Liver (tissue), 8 donors: ENCODE measurements at regions not wholly inside any gene's neighbourhood (a gene's known extent, or its start where the extent isn't known, plus 50 kb on each side); places are given as distances from the start of the nearest gene placed in this dataset.

Source experiments
- DNase-seq: peaks from one replicate; pipeline ENCODE4 v3.0.0-alpha.2; 2017; ENCODE audit warnings: low spot score
- H3K27ac ChIP-seq, 2 donors: one replicate each; pipeline ENCODE4 v1.7.0; 2013; ENCODE audit warnings: inconsistent platforms in 2 of 2, low read length in 2 of 2, control low read depth in 1 of 2, low read depth in 1 of 2, mild to moderate bottlenecking in 1 of 2
- H3K27me3 ChIP-seq, 4 donors: one replicate each; pipeline versions ENCODE4 v1.6.1 to v1.7.0; 2013; ENCODE audit warnings: low read length in 3 of 4, inconsistent platforms in 1 of 4, mild to moderate bottlenecking in 1 of 4, moderate library complexity in 1 of 4; ENCODE audit not compliant: control insufficient read depth in 4 of 4, insufficient read depth in 4 of 4
- H3K36me3 ChIP-seq, 4 donors: one replicate each; pipeline versions ENCODE4 v1.6.1 to v1.7.0; 2013; ENCODE audit warnings: low read length in 3 of 4, mild to moderate bottlenecking in 3 of 4, low read depth in 1 of 4, moderate library complexity in 1 of 4; ENCODE audit not compliant: control insufficient read depth in 4 of 4, insufficient read depth in 3 of 4
- H3K4me1 ChIP-seq, 4 donors: one replicate each; pipeline versions ENCODE4 v1.6.1 to v1.7.0; 2013; ENCODE audit warnings: low read length in 3 of 4, mild to moderate bottlenecking in 3 of 4, moderate library complexity in 1 of 4; ENCODE audit not compliant: control insufficient read depth in 4 of 4, insufficient read depth in 4 of 4
- H3K4me3 ChIP-seq, 3 donors: one replicate each; pipeline versions ENCODE4 v1.6.1 to v1.7.0; 2013; ENCODE audit warnings: low read length in 3 of 3, control low read depth in 1 of 3, low read depth in 1 of 3, mild to moderate bottlenecking in 1 of 3
- H3K9ac ChIP-seq, 2 donors: one replicate each; pipeline ENCODE4 v1.7.0; 2013; ENCODE audit warnings: low read length in 2 of 2, mild to moderate bottlenecking in 2 of 2, moderate library complexity in 2 of 2, control low read depth in 1 of 2, low read depth in 1 of 2
- H3K9me3 ChIP-seq, 4 donors: one replicate each; pipeline versions ENCODE4 v1.6.1 to v1.7.0; 2013; ENCODE audit warnings: low read length in 3 of 4; ENCODE audit not compliant: control insufficient read depth in 4 of 4
- EGR1 ChIP-seq, 2 donors: IDR thresholded peaks; 2 replicates each; pipeline ENCODE4 v1.6.1; 2016 to 2018; ENCODE audit warnings: antibody characterized with exemption in 2 of 2, low read depth in 2 of 2
- FOXA2 ChIP-seq: IDR thresholded peaks from 2 replicates; pipeline ENCODE4 v1.6.1; 2016; ENCODE audit warnings: antibody characterized with exemption
- HNF4A ChIP-seq, 2 donors: conservative IDR thresholded peaks; 2 replicates each; pipeline ENCODE4 v1.6.1; 2016; ENCODE audit warnings: antibody characterized with exemption in 2 of 2, mild to moderate bottlenecking in 2 of 2
- RAD21 ChIP-seq, 2 donors: IDR thresholded peaks; 2 replicates each; pipeline ENCODE4 v1.6.1; 2016; ENCODE audit warnings: antibody characterized with exemption in 2 of 2, mild to moderate bottlenecking in 2 of 2
- WGBS: extraction: QIAGEN DNeasy Blood & Tissue Kit; methylation state at CpG from one replicate; pipeline ENCODE4 v1.1.7; 2013; 5-methylcytosine and 5-hydroxymethylcytosine counted together
- TF ChIP-seq, protein P1 (sequence below): IDR thresholded peaks from 2 replicates; pipeline ENCODE4 v1.6.1; 2016; ENCODE audit warnings: antibody characterized with exemption, mild to moderate bottlenecking
- TF ChIP-seq, protein P2 (sequence below): fragments of 150-350 bp; IDR thresholded peaks from 2 replicates; pipeline ENCODE4 v1.5.1; 2017; ENCODE audit warnings: improper control_type of control experiment, low read depth, low read length; ENCODE audit not compliant: missing input control
- TF ChIP-seq, protein P3 (sequence below): IDR thresholded peaks from 2 replicates; pipeline ENCODE4 v1.6.1; 2016; ENCODE audit warnings: antibody characterized with exemption
- donor health status: healthy.
- donor health status: healthy.
- donor health status: healthy.
- donor health status: healthy.
- donor health status: healthy.

DNA sequence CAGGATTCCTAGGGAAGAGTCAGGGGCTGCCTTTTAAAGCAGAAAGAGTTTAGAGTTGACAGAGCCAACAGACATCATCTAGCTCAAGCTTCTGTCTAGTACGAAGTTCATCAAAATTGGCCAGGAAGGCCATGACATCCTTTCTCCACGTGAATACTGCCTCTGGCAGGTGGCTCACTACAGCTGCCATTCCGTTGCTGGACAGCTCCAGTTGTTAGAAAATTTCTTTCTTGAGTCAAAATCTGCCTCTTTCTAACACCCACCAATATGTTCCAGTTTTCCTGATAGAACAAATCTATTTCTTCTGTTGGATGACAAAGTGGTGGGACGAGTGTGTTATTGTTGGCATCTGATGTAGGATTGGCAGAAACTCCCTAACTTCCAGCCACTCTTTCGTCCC lies 154.9 kb downstream of the ADRA2A start (continued):
- TF ChIP-seq, protein P1, sequence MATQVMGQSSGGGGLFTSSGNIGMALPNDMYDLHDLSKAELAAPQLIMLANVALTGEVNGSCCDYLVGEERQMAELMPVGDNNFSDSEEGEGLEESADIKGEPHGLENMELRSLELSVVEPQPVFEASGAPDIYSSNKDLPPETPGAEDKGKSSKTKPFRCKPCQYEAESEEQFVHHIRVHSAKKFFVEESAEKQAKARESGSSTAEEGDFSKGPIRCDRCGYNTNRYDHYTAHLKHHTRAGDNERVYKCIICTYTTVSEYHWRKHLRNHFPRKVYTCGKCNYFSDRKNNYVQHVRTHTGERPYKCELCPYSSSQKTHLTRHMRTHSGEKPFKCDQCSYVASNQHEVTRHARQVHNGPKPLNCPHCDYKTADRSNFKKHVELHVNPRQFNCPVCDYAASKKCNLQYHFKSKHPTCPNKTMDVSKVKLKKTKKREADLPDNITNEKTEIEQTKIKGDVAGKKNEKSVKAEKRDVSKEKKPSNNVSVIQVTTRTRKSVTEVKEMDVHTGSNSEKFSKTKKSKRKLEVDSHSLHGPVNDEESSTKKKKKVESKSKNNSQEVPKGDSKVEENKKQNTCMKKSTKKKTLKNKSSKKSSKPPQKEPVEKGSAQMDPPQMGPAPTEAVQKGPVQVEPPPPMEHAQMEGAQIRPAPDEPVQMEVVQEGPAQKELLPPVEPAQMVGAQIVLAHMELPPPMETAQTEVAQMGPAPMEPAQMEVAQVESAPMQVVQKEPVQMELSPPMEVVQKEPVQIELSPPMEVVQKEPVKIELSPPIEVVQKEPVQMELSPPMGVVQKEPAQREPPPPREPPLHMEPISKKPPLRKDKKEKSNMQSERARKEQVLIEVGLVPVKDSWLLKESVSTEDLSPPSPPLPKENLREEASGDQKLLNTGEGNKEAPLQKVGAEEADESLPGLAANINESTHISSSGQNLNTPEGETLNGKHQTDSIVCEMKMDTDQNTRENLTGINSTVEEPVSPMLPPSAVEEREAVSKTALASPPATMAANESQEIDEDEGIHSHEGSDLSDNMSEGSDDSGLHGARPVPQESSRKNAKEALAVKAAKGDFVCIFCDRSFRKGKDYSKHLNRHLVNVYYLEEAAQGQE, result no peak
- TF ChIP-seq, protein P2, sequence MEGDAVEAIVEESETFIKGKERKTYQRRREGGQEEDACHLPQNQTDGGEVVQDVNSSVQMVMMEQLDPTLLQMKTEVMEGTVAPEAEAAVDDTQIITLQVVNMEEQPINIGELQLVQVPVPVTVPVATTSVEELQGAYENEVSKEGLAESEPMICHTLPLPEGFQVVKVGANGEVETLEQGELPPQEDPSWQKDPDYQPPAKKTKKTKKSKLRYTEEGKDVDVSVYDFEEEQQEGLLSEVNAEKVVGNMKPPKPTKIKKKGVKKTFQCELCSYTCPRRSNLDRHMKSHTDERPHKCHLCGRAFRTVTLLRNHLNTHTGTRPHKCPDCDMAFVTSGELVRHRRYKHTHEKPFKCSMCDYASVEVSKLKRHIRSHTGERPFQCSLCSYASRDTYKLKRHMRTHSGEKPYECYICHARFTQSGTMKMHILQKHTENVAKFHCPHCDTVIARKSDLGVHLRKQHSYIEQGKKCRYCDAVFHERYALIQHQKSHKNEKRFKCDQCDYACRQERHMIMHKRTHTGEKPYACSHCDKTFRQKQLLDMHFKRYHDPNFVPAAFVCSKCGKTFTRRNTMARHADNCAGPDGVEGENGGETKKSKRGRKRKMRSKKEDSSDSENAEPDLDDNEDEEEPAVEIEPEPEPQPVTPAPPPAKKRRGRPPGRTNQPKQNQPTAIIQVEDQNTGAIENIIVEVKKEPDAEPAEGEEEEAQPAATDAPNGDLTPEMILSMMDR, result no peak

DNA sequence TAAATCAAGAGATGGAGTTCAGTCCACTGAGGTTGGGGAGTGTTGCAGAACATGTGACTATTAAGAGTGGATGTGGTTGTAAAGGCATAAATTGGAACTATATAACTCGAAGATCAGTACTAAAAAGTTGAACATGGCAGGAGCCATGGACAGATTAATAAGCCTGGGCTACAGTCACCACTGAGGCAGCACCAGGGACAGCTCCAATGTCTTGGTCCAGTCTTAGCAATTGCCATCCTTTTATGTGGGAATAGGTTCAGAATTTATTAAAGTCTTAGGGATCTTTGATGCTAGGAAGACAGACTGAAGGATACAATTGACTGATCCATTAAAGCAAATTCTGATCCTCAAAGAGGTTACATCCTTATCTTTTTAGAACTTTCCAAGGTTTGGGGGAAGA lies 156.6 kb downstream of the ADRA2A start:
- DNase-seq, result no peak
- 33% methylated on average over 1 of the region's 1 CpG for WGBS
- H3K36me3 ChIP-seq, result no peaks in the 10 kb centered on the region
- H3K9ac ChIP-seq, result no peak overlapping the region
- H3K4me3 ChIP-seq, result no peak overlapping the region
- TF ChIP-seq FOXA2 (no peak), HNF4A (conservative IDR thresholded peaks at IDR 0.05) (no peak), RAD21 (IDR thresholded peaks at IDR 0.05) (no peak), EGR1 (IDR thresholded peaks at IDR 0.05; ENCODE audit: low read depth in 2 of 2) (no peak)
- TF ChIP-seq, protein P1, result peak; percentile 58
- TF ChIP-seq, protein P3, sequence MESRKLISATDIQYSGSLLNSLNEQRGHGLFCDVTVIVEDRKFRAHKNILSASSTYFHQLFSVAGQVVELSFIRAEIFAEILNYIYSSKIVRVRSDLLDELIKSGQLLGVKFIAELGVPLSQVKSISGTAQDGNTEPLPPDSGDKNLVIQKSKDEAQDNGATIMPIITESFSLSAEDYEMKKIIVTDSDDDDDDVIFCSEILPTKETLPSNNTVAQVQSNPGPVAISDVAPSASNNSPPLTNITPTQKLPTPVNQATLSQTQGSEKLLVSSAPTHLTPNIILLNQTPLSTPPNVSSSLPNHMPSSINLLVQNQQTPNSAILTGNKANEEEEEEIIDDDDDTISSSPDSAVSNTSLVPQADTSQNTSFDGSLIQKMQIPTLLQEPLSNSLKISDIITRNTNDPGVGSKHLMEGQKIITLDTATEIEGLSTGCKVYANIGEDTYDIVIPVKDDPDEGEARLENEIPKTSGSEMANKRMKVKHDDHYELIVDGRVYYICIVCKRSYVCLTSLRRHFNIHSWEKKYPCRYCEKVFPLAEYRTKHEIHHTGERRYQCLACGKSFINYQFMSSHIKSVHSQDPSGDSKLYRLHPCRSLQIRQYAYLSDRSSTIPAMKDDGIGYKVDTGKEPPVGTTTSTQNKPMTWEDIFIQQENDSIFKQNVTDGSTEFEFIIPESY, result no peak
- no peaks in the 10 kb centered on the region for H3K9me3 ChIP-seq
- no peaks in the 10 kb centered on the region for H3K4me1 ChIP-seq
- no peak overlapping the region for H3K27ac ChIP-seq
- peaks cover 0 to 3% (median under 1%) of the 10 kb centered on the region in 4 donors for H3K27me3 ChIP-seq
